Dendritic cell treated with granulocyte-macrophage colony-stimulating factor and Interleukin-4, amounts not matched to agents 40 ng/mL and 50 ng/mL, for 4 days (primary cell): ENCODE measurements at regions not wholly inside any gene's neighbourhood (a gene's known extent, or its start where the extent isn't known, plus 50 kb on each side); places are given as distances from the start of the nearest gene placed in this dataset.
"Not testable (repeated sequence)": the region's sequence is repeated elsewhere in the genome, so short reads cannot be mapped to it uniquely, and the experiment has no call there.

Experiments used
- H3K27ac Mint-ChIP-seq: one replicate; pipeline ENCODE4 v1.8.0; 2022; ENCODE audit warnings: mild to moderate bottlenecking, mixed read lengths
- H3K27me3 Mint-ChIP-seq: one replicate; pipeline ENCODE4 v1.8.0; 2022; ENCODE audit warnings: mild to moderate bottlenecking, mixed read lengths
- H3K36me3 Mint-ChIP-seq: one replicate; pipeline ENCODE4 v1.8.0; 2022; ENCODE audit warnings: low read depth, mixed read lengths
- H3K4me1 Mint-ChIP-seq: one replicate; pipeline ENCODE4 v1.8.0; 2022; ENCODE audit warnings: low read depth, mixed read lengths
- H3K4me3 Mint-ChIP-seq: one replicate; pipeline ENCODE4 v1.8.0; 2022; ENCODE audit warnings: mild to moderate bottlenecking, moderate library complexity, mixed read lengths
- H3K9me3 Mint-ChIP-seq: one replicate; pipeline ENCODE4 v1.8.0; 2022; ENCODE audit warnings: mixed read lengths
- intact Hi-C: fragments of 100-400 bp; cut with micrococcal nuclease; formaldehyde crosslinking; loops from one replicate; pipeline ENCODE4 v1.15.0; 2022

DNA sequence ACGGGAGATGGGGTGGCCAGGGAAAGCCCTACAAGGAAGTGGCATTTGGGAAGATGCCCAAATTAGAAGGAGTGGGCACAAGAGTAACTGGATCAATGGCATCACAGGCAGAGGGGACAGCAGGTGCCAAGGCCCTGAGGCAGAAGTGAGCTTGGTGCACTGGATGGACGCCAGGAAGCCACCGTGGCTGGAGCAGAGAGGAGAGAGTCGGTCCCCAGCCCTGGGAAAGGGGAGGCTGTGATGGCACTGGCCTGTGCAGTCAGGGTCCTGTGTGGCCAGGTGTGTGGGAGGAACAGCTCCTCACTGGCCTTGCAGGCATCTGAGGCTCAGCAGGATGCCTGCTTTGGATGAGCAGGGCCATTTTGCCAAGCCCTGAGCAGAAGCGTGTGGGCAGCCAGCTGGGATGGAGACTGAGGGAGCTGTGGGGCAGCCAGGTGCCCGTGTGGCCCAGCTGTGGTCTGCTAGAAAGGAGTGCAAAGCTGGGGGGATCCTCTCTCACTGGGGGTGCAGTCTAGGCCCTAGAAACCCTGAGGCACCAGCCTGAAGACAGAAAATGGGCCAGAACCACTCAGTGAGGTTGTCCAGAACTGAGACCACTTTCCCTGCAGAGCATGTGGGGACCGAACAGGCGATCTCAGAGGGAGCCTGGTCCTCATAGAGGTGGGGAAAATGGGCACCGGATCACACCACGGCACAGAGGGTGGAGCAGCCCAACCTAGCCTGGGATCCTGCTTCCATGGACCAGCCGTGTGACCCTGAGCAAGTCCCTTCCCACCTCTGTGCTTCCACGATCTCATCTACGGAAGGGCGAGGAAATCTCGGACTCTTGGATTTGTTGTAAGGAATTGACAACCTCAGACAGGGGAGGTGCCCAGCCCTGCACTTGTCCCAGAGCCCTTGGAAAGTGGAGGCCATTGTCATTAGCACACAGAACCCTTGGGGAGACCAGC is 78.6 kb upstream of the RTL6 start:
- no peak overlapping the region for H3K4me3 Mint-ChIP-seq
- no peak overlapping the region for H3K27ac Mint-ChIP-seq
- peaks cover 16% of the 10 kb centered on the region for H3K27me3 Mint-ChIP-seq
- H3K4me1 Mint-ChIP-seq = no peaks in the 10 kb centered on the region
- H3K36me3 Mint-ChIP-seq = no peaks in the 10 kb centered on the region
- intact Hi-C loops = no loop called here
- no peaks in the 10 kb centered on the region for H3K9me3 Mint-ChIP-seq

DNA sequence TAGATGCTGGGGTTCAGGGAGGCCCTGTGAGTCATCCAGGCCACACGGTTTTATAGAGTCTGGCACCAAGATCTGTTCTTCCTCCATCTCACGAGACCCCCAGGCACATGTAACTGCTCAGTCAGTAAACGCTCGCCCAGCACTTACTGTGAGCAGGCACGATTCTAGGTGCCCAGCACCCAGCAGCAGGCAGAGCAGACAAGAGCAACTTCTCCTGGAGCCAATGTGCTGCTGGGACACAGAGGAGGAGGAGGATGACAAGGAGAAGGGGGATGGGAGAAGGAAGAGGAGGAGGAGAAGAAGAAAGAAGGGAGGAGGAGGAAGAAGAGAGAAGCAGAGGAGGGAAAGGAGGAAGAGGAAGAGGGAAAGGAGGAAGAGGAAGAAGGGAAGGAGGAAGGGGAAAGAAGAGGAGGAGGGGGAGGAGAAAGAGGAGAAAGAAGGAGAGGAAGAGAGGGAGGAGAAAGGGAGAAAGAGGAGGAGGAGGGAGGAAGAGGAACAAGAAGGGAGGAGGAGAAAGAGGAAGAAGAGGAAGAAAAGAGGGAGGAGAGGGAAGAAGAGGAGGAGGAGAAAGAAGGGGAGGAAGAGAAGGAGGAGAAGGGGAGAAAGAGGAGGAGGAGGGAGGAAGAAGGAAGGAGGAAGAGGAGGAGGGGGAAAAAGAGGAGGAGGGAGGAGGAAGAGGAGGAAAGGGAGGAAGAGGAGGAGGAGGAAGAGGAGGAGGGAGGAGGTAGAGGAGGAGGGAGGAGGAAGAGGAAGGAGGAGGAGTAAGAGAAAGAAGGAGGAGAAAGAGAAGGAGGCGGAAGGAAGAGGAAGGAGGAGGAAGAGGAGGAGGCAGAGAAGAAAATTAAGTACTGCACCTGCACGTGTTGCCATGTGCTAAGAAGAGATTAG is 77.6 kb upstream of the RTL6 start:
- intact Hi-C loops = no loop called here

GRCh38 chr22:44574640-44575380 is 76.8 kb upstream of the RTL6 start:
- intact Hi-C loops = no loop called here
- peaks cover 17% of the 10 kb centered on the region for H3K27me3 Mint-ChIP-seq

More for the DNA sequence above, 77.6 kb upstream of the RTL6 start:
- Mint-ChIP-seq H3K4me3 (no peak overlapping the region), H3K9me3 (no peaks in the 10 kb centered on the region), H3K27me3 (peaks cover 17% of the 10 kb centered on the region), H3K27ac (no peak overlapping the region), H3K36me3 (no peaks in the 10 kb centered on the region), H3K4me1 (no peaks in the 10 kb centered on the region)

DNA sequence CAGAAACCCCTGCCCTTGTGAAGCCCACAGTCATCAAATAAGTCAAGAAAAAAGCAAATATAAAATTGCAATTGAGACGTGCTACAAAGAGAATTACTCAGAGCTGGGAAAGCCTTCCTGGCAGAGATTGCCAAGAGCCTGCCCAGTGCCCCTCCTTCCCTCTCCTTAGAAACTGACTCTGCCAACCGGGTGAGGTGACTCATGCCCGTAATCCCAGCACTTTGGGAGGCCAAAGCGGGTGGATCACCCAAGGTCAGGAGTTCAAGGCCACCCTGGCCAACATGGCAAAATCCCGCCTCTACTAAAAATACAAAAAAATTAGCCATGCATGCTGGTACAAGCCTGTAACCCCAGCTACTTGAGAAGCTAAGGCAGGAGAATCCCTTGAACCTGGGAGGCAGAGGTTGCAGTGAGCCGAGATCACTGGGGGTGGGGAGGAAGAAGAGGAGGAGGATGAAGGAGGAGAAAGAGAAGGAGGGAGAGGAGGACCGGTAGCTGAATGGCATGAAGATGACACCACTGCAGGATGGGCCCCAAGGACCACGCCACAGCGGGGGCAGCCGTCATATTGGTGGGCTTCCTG is 76.1 kb upstream of the RTL6 start:
- Mint-ChIP-seq H3K4me1 (no peaks in the 10 kb centered on the region), H3K4me3 (no peak overlapping the region), H3K9me3 (no peaks in the 10 kb centered on the region), H3K27ac (no peak overlapping the region), H3K36me3 (no peaks in the 10 kb centered on the region), H3K27me3 (peaks cover 17% of the 10 kb centered on the region)
- intact Hi-C loops = no loop called here

More at GRCh38 chr22:44574640-44575380, 76.8 kb upstream of the RTL6 start:
- H3K4me1 Mint-ChIP-seq = no peaks in the 10 kb centered on the region
- no peaks in the 10 kb centered on the region for H3K9me3 Mint-ChIP-seq
- no peaks in the 10 kb centered on the region for H3K36me3 Mint-ChIP-seq
- no peak overlapping the region for H3K4me3 Mint-ChIP-seq
- H3K27ac Mint-ChIP-seq = no peak overlapping the region

- intact Hi-C loops = no loop called here
- H3K36me3 Mint-ChIP-seq = no peaks in the 10 kb centered on the region
- H3K9me3 Mint-ChIP-seq = no peaks in the 10 kb centered on the region
- H3K27me3 Mint-ChIP-seq = peaks cover 12% of the 10 kb centered on the region
- H3K27ac Mint-ChIP-seq = no peak overlapping the region
- no peak overlapping the region for H3K4me3 Mint-ChIP-seq
- H3K4me1 Mint-ChIP-seq = no peaks in the 10 kb centered on the region
Observed at GRCh38 chr22:44573451-44573850, 75.4 kb upstream of the RTL6 start.

GRCh38 chr22:44572414-44573207 is 74.6 kb upstream of the RTL6 start:
- Mint-ChIP-seq H3K4me3 (no peak overlapping the region), H3K4me1 (no peaks in the 10 kb centered on the region), H3K36me3 (no peaks in the 10 kb centered on the region), H3K27me3 (peaks cover 12% of the 10 kb centered on the region), H3K27ac (no peak overlapping the region), H3K9me3 (no peaks in the 10 kb centered on the region)
- intact Hi-C loops = no loop called here

DNA sequence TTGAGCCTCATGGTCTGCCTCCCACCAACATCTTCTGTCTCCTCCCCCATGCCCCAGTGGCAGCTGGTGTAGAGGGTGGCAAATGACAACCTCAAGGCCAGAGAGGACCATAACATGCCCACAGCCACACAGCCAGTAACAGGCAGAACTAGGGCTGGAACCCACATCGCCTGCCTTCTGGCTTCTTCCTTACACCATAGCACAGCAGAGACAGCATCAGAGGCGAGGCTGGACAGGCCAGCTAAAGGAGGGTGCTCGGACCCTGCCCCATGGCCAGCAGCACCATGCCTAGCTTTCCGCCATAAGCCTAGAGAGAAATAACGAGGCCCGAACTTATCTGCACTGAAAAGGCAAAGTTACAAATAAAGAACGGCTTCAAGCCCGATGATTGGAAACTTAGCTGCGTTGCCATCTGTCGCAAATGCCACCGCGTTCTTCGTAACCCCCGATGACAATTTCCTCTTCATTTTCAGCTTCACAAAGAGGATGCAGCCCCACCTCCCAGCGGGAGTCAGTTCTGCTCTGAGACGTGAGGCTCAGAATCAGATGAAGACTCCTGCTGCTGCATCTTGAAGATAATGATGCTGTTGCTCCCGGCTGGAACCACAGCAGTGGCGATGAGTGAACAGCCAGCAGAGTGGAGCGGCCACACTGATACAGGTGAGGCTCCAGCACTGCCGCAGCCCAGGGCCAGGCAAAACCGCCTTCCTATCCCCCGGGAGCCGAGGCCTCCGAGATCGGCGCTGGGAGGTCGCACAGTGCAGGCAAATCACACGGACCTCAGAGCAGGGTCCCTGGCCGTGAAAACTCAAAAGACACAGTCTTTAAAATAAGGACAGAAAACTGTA is 73.8 kb upstream of the RTL6 start:
- no peaks in the 10 kb centered on the region for H3K36me3 Mint-ChIP-seq
- no peak overlapping the region for H3K4me3 Mint-ChIP-seq

GRCh38 chr22:44570476-44571445 is 72.7 kb upstream of the RTL6 start:
- Mint-ChIP-seq H3K27me3 (peaks cover 6% of the 10 kb centered on the region), H3K27ac (no peak overlapping the region), H3K4me3 (no peak overlapping the region), H3K4me1 (no peaks in the 10 kb centered on the region), H3K9me3 (no peaks in the 10 kb centered on the region), H3K36me3 (no peaks in the 10 kb centered on the region)
- intact Hi-C loops = no loop called here

More for the DNA sequence above, 73.8 kb upstream of the RTL6 start:
- Mint-ChIP-seq H3K9me3 (no peaks in the 10 kb centered on the region), H3K27me3 (peaks cover 10% of the 10 kb centered on the region), H3K27ac (no peak overlapping the region), H3K4me1 (no peaks in the 10 kb centered on the region)
- intact Hi-C loops = no loop called here

DNA sequence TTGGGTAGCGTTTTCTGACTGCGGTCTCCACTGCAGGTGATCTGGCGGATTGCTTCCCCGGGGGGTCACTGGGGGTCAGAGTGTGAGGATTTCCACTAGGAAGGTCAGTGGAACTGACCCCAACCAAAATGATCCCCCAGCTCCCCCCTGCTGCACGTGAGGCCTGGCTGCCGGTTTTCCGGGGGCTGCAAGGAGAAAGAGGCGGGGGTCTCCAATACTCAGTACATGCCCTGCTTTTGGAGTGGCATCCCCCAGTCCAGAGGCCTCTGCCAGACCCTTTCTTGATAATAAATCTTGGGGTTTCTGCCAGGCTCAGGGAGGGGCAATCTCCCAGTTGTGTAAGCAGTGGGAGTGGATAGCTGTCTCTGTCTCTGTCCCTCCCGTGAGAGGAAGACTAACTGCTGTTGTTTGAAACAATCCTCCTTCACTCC is 71.5 kb upstream of the RTL6 start:
- H3K9me3 Mint-ChIP-seq = no peaks in the 10 kb centered on the region
- H3K27ac Mint-ChIP-seq = no peak overlapping the region
- no peaks in the 10 kb centered on the region for H3K36me3 Mint-ChIP-seq
- intact Hi-C loops = loop anchor here (2.0 kb wide), 1 partner anchor 577 kb away; no protein-coding TSS in a partner anchor
- peaks cover 6% of the 10 kb centered on the region for H3K27me3 Mint-ChIP-seq
- H3K4me3 Mint-ChIP-seq = no peak overlapping the region
- H3K4me1 Mint-ChIP-seq = no peaks in the 10 kb centered on the region

DNA sequence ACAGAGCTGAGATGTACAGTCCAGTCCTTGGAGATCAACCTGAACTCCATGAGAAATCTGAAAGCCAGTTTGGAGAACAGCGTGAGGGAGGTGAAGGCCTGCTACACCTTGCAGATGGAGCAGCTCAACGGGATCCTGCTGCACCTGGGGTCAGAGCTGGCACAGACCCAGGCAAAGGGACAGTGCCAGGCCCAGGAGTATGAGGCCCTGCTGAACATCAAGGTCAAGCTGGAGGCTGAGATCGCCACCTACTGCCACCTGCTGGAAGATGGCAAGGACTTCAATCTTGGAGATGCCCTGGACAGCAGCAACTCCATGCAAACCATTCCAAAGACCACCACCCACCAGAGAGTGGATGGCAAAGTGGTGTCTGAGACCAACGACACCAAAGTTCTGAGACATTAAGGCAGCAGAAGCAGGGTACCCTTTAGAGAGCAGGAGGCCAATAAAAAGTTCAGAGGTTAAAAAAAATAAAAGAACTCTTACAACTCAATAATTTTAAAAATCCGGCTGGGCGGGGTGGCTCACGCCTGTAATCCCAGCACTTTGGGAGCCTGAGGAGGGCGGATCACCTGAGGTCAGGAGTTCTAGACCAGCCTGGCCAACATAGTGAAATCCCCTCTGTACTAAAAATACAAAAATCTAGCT is 69.9 kb upstream of the RTL6 start:
- Mint-ChIP-seq H3K27ac (no peak overlapping the region), H3K9me3 (no peaks in the 10 kb centered on the region), H3K4me1 (no peaks in the 10 kb centered on the region), H3K27me3 (peaks cover 7% of the 10 kb centered on the region), H3K4me3 (no peak overlapping the region), H3K36me3 (no peaks in the 10 kb centered on the region)
- intact Hi-C loops = loop anchor here (2.0 kb wide), 1 partner anchor 575 kb away; no protein-coding TSS in a partner anchor

DNA sequence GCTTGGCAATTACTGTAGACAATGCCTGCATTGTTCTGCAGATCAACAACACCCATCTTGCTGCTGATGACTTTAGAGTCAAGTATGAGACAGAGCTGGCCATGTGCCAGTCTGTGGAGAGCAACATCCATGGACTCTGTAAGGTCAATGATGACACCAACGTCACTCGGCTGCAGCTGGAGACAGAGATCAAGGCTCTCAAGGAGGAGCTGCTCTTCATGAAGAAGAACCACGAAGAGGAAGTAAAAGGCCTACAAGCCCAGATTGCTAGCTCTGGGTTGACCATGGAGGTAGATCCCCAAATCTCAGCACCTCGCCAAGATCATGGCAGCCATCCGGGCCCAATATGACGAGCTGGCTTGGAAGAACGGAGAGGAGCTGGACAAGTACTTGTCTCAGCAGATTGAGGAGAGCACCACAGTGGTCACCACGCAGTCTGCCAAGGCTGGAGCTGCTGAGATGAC is 69.4 kb upstream of the RTL6 start:
- H3K27me3 Mint-ChIP-seq, intact Hi-C loops, H3K27ac Mint-ChIP-seq, H3K4me3 Mint-ChIP-seq, H3K4me1 Mint-ChIP-seq, H3K9me3 Mint-ChIP-seq, H3K36me3 Mint-ChIP-seq: not testable (repeated sequence)
